Activated CD8-positive, alpha-beta memory T cell treated with anti-CD3 and anti-CD28 coated beads for 1 hour (primary cell): ENCODE measurements at regions not wholly inside any gene's neighbourhood (a gene's known extent, or its start where the extent isn't known, plus 50 kb on each side); places are given as distances from the start of the nearest gene placed in this dataset.

Experiments used
- DNase-seq, 2 donors: peaks; one replicate each; pipeline ENCODE4 v3.0.0-alpha.2; 2020; ENCODE audit warnings: low read depth in 1 of 2; ENCODE audit errors: extremely low read depth in 1 of 2

DNA sequence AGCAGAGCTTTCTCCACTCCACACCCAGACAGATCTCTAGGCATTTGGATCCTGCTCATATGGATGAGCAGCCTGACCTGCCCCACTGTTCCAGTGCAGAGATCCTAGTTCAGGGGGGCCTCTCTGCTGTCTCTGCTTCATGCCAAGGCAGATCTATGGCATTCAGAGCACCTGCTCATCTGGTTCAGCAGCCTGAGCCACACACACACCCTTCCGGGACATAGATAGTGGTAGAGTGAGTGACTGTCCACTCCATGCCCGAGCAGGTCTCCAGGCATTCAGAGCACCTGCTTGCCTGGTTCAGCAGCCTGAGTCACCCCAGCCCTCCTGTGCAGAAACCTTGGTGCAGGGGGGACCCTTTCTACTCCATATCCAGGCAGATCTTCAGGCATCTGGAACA, 54.3 kb upstream of the ZNF800 start:
- DNase-seq = no peak
